GM21515 (cell line): ENCODE measurements at regions not wholly inside any gene's neighbourhood (a gene's known extent, or its start where the extent isn't known, plus 50 kb on each side); places are given as distances from the start of the nearest gene placed in this dataset.
"Not testable (repeated sequence)": the region's sequence is repeated elsewhere in the genome, so short reads cannot be mapped to it uniquely, and the experiment has no call there.

Experiments used
- ATAC-seq: cut with Tn5 transposase; IDR thresholded peaks from one replicate; pipeline ENCODE4 v1.9.1; 2021; ENCODE audit not compliant: unreplicated experiment

GRCh38 chr3:160097478-160097877 is 108.8 kb downstream of the IL12A start:
- no peak for ATAC-seq

GRCh38 chr3:160098261-160098908 is 109.8 kb downstream of the IL12A start:
- no peak for ATAC-seq

GRCh38 chr3:160098926-160099626 is 110.4 kb downstream of the IL12A start:
- no peak for ATAC-seq

GRCh38 chr3:160099834-160100233 is 111.2 kb downstream of the IL12A start:
- ATAC-seq = peak; percentile 53

- ATAC-seq = no peak
These were observed 112.0 kb downstream of the IL12A start for GRCh38 chr3:160100610-160101009.

GRCh38 chr3:160102001-160102400 is 113.4 kb downstream of the IL12A start:
- not testable (repeated sequence) for ATAC-seq

- ATAC-seq = no peak
These were observed 114.8 kb downstream of the IL12A start for GRCh38 chr3:160103397-160103796.

- no peak for ATAC-seq
These were observed 117.4 kb downstream of the IL12A start for GRCh38 chr3:160105907-160106584.

- ATAC-seq = no peak
These were observed 118.0 kb upstream of the C3orf80 start for GRCh38 chr3:160106905-160107861.

- ATAC-seq = no peak
These were observed 116.9 kb upstream of the C3orf80 start for GRCh38 chr3:160108362-160108761.

- no peak for ATAC-seq
These were observed 112.7 kb upstream of the C3orf80 start for GRCh38 chr3:160112481-160112880.

GRCh38 chr3:160112996-160113395 is 112.2 kb upstream of the C3orf80 start:
- ATAC-seq = no peak

- no peak for ATAC-seq
These were observed 110.7 kb upstream of the C3orf80 start for GRCh38 chr3:160114355-160114995.

GRCh38 chr3:160115387-160115786 is 109.8 kb upstream of the C3orf80 start:
- no peak for ATAC-seq

GRCh38 chr3:160124224-160124623 is 101.0 kb upstream of the C3orf80 start:
- no peak for ATAC-seq

GRCh38 chr3:160125258-160125657 is 100.0 kb upstream of the C3orf80 start:
- ATAC-seq = no peak

- no peak for ATAC-seq
These were observed 99.2 kb upstream of the C3orf80 start for GRCh38 chr3:160126051-160126450.

- no peak for ATAC-seq
These were observed 98.5 kb upstream of the C3orf80 start for GRCh38 chr3:160126761-160127160.

- peak; percentile 50 for ATAC-seq
These were observed 97.9 kb upstream of the C3orf80 start for GRCh38 chr3:160127308-160127707.

GRCh38 chr3:160128056-160128455 is 97.2 kb upstream of the C3orf80 start:
- no peak for ATAC-seq
